SK-N-SH (cell line): ENCODE measurements at regions not wholly inside any gene's neighbourhood (a gene's known extent, or its start where the extent isn't known, plus 50 kb on each side); places are given as distances from the start of the nearest gene placed in this dataset.

Source experiments
- CTCF ChIA-PET: fragments of 300-600, 350-600 bp; formaldehyde crosslinking; extraction: SDS; loops from one replicate; lab custom pipeline; 2021; lab: Yijun Ruan, JAX
- POLR2A ChIA-PET: fragments of 350-600 bp; sonication (Branson Sonifier 250); formaldehyde crosslinking; extraction: SDS; loops from one replicate; lab custom pipeline; 2020; ENCODE audit warnings: antibody characterized with exemption, inconsistent platforms; lab: Yijun Ruan, JAX
- DNase-seq: peaks from one replicate; pipeline ENCODE4 v3.0.0; 2012
- H2AFZ ChIP-seq: fragments of 200-600 bp; sonication (generic); 2 replicates; pipeline ENCODE4 v1.8.1; 2016; ENCODE audit warnings: antibody characterized with exemption, mild to moderate bottlenecking, low read depth
- H3F3A ChIP-seq: fragments of 200-600 bp; sonication (generic); replicated peaks from 2 replicates; pipeline ENCODE3; 2016; ENCODE audit warnings: antibody characterized with exemption, mild to moderate bottlenecking; ENCODE audit not compliant: insufficient read depth
- H3K27ac ChIP-seq, 2 experiments: fragments of 200-500 bp in 1 of 2; fragments of 200-600 bp in 1 of 2; sonication (Bioruptor generic) in 1 of 2; sonication (generic), shearing (Covaris generic) in 1 of 2; 2 replicates each; pipeline versions ENCODE4 v1.5.1 to v1.6.1; 2014 to 2016; ENCODE audit warnings: low read depth in 2 of 2, inconsistent platforms in 1 of 2, low read length in 1 of 2, mild to moderate bottlenecking in 1 of 2, mixed read lengths in 1 of 2
- H3K27me3 ChIP-seq: fragments of 200-600 bp; sonication (generic), shearing (Covaris generic); 2 replicates; pipeline ENCODE4 v1.6.1; 2016; ENCODE audit warnings: mixed run types; ENCODE audit not compliant: insufficient read depth
- H3K36me3 ChIP-seq, 2 experiments: fragments of 200-500 bp in 1 of 2; fragments of 200-600 bp in 1 of 2; sonication (Bioruptor generic) in 1 of 2; sonication (generic) in 1 of 2; replicated peaks in 1 of 2; 2 replicates each; pipeline versions ENCODE3 to v1.5.1; 2014 to 2016; ENCODE audit warnings: low read length in 1 of 2, mild to moderate bottlenecking in 1 of 2; ENCODE audit not compliant: insufficient read depth in 2 of 2, control insufficient read depth in 1 of 2
- H3K4me1 ChIP-seq, 2 experiments: fragments of 200-500 bp in 1 of 2; fragments of 200-600 bp in 1 of 2; sonication (Bioruptor generic) in 1 of 2; sonication (generic), shearing (Covaris generic) in 1 of 2; 2 replicates each; pipeline versions ENCODE4 v1.5.1 to v1.6.1; 2014 to 2016; ENCODE audit warnings: low read depth in 1 of 2, low read length in 1 of 2, mixed run types in 1 of 2; ENCODE audit not compliant: insufficient read depth in 2 of 2, control insufficient read depth in 1 of 2
- H3K4me2 ChIP-seq: fragments of 200-600 bp; sonication (generic), shearing (Covaris generic); 2 replicates; pipeline ENCODE4 v1.6.1; 2017; ENCODE audit warnings: mixed run types
- H3K4me3 ChIP-seq, 2 experiments: fragments of 200-500 bp in 1 of 2; fragments of 200-600 bp in 1 of 2; sonication (Bioruptor generic) in 1 of 2; sonication (generic), shearing (Covaris generic) in 1 of 2; 2 replicates each; pipeline versions ENCODE4 v1.5.1 to v1.8.1; 2014 to 2016; ENCODE audit warnings: low read depth in 2 of 2, inconsistent platforms in 1 of 2, low read length in 1 of 2, mild to moderate bottlenecking in 1 of 2, mixed read lengths in 1 of 2, moderate library complexity in 1 of 2
- H3K79me2 ChIP-seq: fragments of 200-600 bp; sonication (generic); 2 replicates; pipeline ENCODE4 v1.8.1; 2017; ENCODE audit warnings: mild to moderate bottlenecking; ENCODE audit not compliant: insufficient read depth
- H3K9ac ChIP-seq: fragments of 200-600 bp; sonication (generic); 2 replicates; pipeline ENCODE4 v1.6.1; 2017; ENCODE audit warnings: mixed run types
- H3K9me2 ChIP-seq: fragments of 200-600 bp; sonication (generic); 2 replicates; pipeline ENCODE4 v1.6.1; 2017; ENCODE audit warnings: mixed run types
- H3K9me3 ChIP-seq: fragments of 200-600 bp; sonication (generic); 2 replicates; pipeline ENCODE4 v1.6.1; 2017; ENCODE audit warnings: mixed run types, mild to moderate bottlenecking, moderate library complexity
- H4K20me1 ChIP-seq: fragments of 200-600 bp; sonication (generic); 2 replicates; pipeline ENCODE4 v1.6.1; 2017; ENCODE audit warnings: mild to moderate bottlenecking, mixed run types; ENCODE audit not compliant: insufficient read depth
- ELF1 ChIP-seq: IDR thresholded peaks from 2 replicates; pipeline ENCODE4 v1.4.0; 2012
- GABPA ChIP-seq: IDR thresholded peaks from 2 replicates; pipeline ENCODE4 v1.4.0; 2012; ENCODE audit warnings: low read depth, mild to moderate bottlenecking
- GATA2 ChIP-seq: sonication (generic); formaldehyde crosslinking; IDR thresholded peaks from 2 replicates; pipeline ENCODE4 v1.5.0; 2020; ENCODE audit warnings: mild to moderate bottlenecking, missing genetic modification reagents
- JUND ChIP-seq: IDR thresholded peaks from 2 replicates; pipeline ENCODE4 v1.4.0; 2012
- MAX ChIP-seq: IDR thresholded peaks from 2 replicates; pipeline ENCODE4 v1.4.0; 2012; ENCODE audit warnings: low read depth
- MXI1 ChIP-seq: IDR thresholded peaks from 2 replicates; pipeline ENCODE4 v1.6.1; 2012; ENCODE audit warnings: mild to moderate bottlenecking, low read depth, low read length, improper control_type of control experiment
- NFIC ChIP-seq: IDR thresholded peaks from 2 replicates; pipeline ENCODE4 v1.4.0; 2012; ENCODE audit warnings: borderline replicate concordance
- NRF1 ChIP-seq: IDR thresholded peaks from 2 replicates; pipeline ENCODE4 v1.6.1; 2012; ENCODE audit warnings: low read depth, mild to moderate bottlenecking, low read length
- RAD21 ChIP-seq: IDR thresholded peaks from 2 replicates; pipeline ENCODE4 v1.6.1; 2012; ENCODE audit warnings: mild to moderate bottlenecking, low read length
- REST ChIP-seq: IDR thresholded peaks from 2 replicates; pipeline ENCODE4 v1.6.1; 2012; ENCODE audit warnings: mild to moderate bottlenecking, low read depth, low read length, moderate library complexity
- RFX5 ChIP-seq: IDR thresholded peaks from 2 replicates; pipeline ENCODE4 v1.6.1; 2012; ENCODE audit warnings: mild to moderate bottlenecking, improper control_type of control experiment, low read length
- RXRA ChIP-seq: IDR thresholded peaks from 2 replicates; pipeline ENCODE4 v1.4.0; 2012; ENCODE audit warnings: low read depth, mild to moderate bottlenecking, borderline replicate concordance
- SMC3 ChIP-seq: IDR thresholded peaks from 2 replicates; pipeline ENCODE4 v1.6.1; 2012; ENCODE audit warnings: low read depth, low read length, improper control_type of control experiment
- TAF1 ChIP-seq: IDR thresholded peaks from 2 replicates; pipeline ENCODE4 v1.6.1; 2012; ENCODE audit warnings: low read depth, mild to moderate bottlenecking, low read length, moderate library complexity, borderline replicate concordance
- TEAD4 ChIP-seq: IDR thresholded peaks from 2 replicates; pipeline ENCODE4 v1.4.0; 2012; ENCODE audit warnings: mild to moderate bottlenecking, borderline replicate concordance; ENCODE audit not compliant: insufficient read depth
- USF2 ChIP-seq: fragments of 150-350 bp; IDR thresholded peaks from 2 replicates; pipeline ENCODE4 v1.6.1; 2017; ENCODE audit warnings: antibody characterized with exemption, low read length, low read depth, borderline replicate concordance
- YY1 ChIP-seq: IDR thresholded peaks from 2 replicates; pipeline ENCODE4 v1.4.0; 2012; ENCODE audit warnings: low read depth, mild to moderate bottlenecking
- WGBS: methylation state at CpG from one replicate; pipeline ENCODE4 v1.1.6; 2017; ENCODE audit warnings: low lambda C conversion rate; 5-methylcytosine and 5-hydroxymethylcytosine counted together
- TF ChIP-seq, protein P1 (sequence below): IDR thresholded peaks from 2 replicates; pipeline ENCODE4 v1.4.0; 2012; ENCODE audit warnings: low read depth, borderline replicate concordance
- TF ChIP-seq, protein P2 (sequence below): IDR thresholded peaks from 2 replicates; pipeline ENCODE4 v1.4.0; 2012; ENCODE audit warnings: low read depth, borderline replicate concordance

DNA sequence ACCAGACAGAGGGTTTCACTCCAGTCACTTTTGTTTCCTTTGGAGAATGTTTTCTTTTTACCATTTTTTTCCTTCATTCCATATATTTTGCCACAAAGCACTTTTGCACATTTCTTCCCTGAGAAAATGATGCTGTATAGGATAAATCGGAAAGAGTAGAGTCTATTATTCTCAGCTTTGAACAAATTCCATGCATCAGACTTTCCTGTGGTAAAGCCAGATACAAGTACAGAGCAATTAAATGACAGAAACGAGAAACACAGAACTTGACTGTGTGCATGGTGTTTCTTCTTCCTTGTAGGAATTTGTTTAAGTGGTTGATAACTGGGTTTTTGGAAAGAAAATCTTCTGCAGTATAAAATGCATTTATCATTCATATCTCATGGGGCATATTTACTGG, 107.4 kb upstream of the CSNK1A1L start:
- no peaks in the 10 kb centered on the region for H3K27me3 ChIP-seq
- H3K4me1 ChIP-seq: 0 out of 4 replicates have a peak, but pooled peaks cover 0 to 10% of the 10 kb centered on the region in 2 experiments
- H4K20me1 ChIP-seq: no peaks in the 10 kb centered on the region
- H3K9me2 ChIP-seq: no peaks in the 10 kb centered on the region
- H3K4me3 ChIP-seq: no peak overlapping the region
- DNase-seq: no peak
- H3K36me3 ChIP-seq: no peaks in the 10 kb centered on the region
- POLR2A ChIA-PET: no interaction called here
- CTCF ChIA-PET: no interaction called here
- TF ChIP-seq MXI1 (no peak), RXRA (no peak), JUND (no peak), YY1 (no peak), SMC3 (no peak), MAX (no peak), NRF1 (no peak), GATA2 (CRISPR knock-in tag) (no peak), REST (no peak), ELF1 (no peak), NFIC (no peak), USF2 (no peak), TEAD4 (no peak), TAF1 (no peak), GABPA (no peak), RAD21 (no peak), RFX5 (no peak)
- TF ChIP-seq, protein P1, sequence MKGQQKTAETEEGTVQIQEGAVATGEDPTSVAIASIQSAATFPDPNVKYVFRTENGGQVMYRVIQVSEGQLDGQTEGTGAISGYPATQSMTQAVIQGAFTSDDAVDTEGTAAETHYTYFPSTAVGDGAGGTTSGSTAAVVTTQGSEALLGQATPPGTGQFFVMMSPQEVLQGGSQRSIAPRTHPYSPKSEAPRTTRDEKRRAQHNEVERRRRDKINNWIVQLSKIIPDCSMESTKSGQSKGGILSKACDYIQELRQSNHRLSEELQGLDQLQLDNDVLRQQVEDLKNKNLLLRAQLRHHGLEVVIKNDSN: no peak
- TF ChIP-seq, protein P2, sequence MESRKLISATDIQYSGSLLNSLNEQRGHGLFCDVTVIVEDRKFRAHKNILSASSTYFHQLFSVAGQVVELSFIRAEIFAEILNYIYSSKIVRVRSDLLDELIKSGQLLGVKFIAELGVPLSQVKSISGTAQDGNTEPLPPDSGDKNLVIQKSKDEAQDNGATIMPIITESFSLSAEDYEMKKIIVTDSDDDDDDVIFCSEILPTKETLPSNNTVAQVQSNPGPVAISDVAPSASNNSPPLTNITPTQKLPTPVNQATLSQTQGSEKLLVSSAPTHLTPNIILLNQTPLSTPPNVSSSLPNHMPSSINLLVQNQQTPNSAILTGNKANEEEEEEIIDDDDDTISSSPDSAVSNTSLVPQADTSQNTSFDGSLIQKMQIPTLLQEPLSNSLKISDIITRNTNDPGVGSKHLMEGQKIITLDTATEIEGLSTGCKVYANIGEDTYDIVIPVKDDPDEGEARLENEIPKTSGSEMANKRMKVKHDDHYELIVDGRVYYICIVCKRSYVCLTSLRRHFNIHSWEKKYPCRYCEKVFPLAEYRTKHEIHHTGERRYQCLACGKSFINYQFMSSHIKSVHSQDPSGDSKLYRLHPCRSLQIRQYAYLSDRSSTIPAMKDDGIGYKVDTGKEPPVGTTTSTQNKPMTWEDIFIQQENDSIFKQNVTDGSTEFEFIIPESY: no peak
- 11% methylated on average over 2 of the region's 2 CpGs for WGBS
- peaks cover 9% of the 10 kb centered on the region for H3F3A ChIP-seq
- H3K9ac ChIP-seq: peak overlapping the region; percentile 1; the same call in 1 of the 2 replicates
- H3K79me2 ChIP-seq: no peaks in the 10 kb centered on the region
- no peaks in the 10 kb centered on the region for H3K9me3 ChIP-seq
- H3K4me2 ChIP-seq: no peak overlapping the region
- no peak overlapping the region for H3K27ac ChIP-seq
- peak overlapping the region; percentile 19; the same call in 1 of the 2 replicates for H2AFZ ChIP-seq
